NCI-H2081 (cell line): ENCODE measurements at regions not wholly inside any gene's neighbourhood (a gene's known extent, or its start where the extent isn't known, plus 50 kb on each side); places are given as distances from the start of the nearest gene placed in this dataset.
"Not testable (repeated sequence)": the region's sequence is repeated elsewhere in the genome, so short reads cannot be mapped to it uniquely, and the experiment has no call there.

ENCODE experiments used
- DNase-seq, 2 experiments: peaks; one replicate each; lab custom pipeline; 2025; lab: John Stamatoyannopoulos, UW

DNA sequence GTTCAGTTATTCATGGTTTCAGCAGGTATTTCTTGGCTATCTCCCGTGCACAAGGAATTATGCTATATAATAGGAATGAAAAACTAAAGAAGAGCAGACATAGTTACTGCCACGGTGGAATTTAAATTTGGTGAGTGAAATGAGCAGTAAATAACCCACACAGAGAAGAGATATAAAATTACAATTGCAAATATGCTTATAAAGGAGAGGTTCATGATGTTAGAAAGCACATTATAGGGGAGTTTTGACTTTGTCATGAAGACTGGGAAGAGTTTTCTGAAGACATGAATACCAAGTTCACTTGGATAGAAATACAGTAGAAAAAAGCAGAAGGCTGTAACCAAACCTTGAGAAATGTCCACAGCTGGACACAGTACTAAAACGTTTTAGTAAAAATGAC lies 712.0 kb upstream of the AADAT start:
- no peak for DNase-seq

GRCh38 chr4:170794525-170794924 lies 704.8 kb upstream of the AADAT start:
- no peak for DNase-seq

- DNase-seq, result not testable (repeated sequence)
Measured at GRCh38 chr4:170788540-170789051, 698.8 kb upstream of the AADAT start.

DNA sequence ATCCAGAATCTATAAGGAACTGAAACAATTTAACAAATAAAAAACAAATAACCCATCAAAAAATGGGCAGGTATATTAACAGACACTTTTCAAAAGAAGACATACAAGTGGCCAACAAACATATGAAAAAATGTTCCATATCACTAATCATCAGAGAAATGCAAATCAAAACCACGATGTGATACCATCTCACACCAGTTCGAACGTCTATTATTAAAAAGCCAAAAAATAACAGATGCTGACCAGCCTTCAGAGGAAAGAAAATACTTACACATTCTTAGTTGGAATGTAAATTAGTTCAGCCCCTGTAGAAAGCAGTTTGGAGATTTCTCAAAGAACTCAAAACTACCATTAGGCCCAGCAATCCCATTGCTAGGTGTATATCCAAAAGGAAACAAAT lies 687.9 kb upstream of the AADAT start:
- DNase-seq, result no peak

GRCh38 chr4:170776983-170777382 lies 687.2 kb upstream of the AADAT start:
- peak; percentile 62 to 94 for DNase-seq

- DNase-seq, result no peak
Measured at GRCh38 chr4:170775851-170776250, 686.1 kb upstream of the AADAT start.

DNA sequence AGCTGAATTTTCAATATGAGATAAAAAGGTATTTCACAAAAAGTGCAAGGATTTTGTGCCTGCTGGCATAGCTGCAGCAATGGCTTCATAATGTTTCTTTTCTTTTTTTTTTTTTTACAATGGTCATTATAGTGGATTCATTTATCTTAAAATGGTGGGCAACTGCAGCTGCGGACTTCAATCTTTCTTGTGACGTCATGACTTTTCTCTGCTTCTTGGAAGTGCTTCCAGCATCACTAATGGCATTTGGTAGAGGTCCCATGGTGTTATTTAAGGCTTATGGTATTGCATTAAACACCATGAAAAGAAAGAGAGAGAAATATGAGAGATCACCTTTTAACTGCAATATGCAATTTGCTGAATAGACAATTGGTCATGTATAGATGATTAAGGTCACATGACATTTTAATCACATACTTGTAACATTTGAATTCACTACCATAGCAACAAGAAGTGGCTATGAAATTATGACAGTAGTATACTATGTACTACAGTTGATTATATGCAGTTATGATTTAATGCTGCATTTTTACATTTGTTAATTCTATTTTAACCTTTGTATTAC lies 684.0 kb upstream of the AADAT start:
- DNase-seq, result peak in 1 of 2 experiments; percentile 3

DNA sequence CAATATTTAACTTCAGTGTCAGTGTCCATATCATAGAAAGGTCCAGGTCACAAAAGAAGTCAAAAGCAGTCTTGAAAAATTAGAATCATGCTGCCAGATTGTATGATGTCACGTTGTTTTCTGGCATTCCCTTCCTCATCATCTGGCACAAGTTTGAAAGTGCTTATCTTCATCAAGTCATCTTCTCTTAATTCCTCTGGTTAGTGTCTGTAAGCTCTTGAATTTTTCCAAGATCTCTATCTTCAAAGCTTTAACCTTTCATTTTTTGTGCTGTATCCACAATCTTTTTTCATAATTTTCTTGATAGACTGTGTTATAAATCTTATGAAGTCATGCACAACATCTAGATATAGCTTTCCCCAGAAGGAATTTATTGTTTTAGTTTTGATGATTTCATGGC lies 682.7 kb upstream of the AADAT start:
- no peak for DNase-seq

DNA sequence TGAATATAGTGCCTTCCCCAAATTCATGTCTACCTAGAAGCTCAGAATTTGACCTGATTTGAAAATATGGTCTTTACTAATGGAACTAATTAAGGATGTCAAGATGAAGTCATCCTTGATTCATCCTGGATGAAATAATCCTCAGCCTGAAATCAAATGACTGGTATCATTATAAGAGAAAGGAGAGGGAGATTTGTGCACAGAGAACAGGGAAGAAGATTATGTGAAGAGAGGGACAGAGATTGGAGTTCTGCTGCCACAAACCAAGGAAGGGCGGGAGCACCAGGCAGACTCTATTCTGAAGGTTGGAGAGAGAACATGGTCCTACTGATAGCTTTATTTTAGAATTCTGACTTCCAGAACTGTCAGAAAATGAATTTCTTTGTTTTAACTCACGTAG lies 680.9 kb upstream of the AADAT start:
- no peak for DNase-seq

DNA sequence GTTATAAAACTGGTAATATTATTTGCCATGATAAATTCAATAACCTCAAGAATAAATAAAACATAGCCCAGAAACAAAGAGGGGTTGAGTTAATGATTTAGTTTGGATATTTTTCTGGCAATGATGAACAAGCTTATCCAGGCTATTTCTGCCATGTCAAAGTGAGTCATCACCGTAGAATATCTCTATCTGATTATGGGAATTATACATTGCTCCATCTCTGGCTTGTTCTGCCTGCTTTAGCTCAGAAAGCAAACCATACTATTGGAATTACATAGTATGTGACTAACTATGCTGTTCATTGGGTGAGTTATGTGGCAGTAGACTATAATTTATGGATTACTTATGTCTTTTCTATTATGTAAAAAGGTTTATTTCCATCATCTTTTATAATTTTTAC lies 680.1 kb upstream of the AADAT start:
- DNase-seq, result no peak

GRCh38 chr4:170758988-170759387 lies 669.2 kb upstream of the AADAT start:
- no peak for DNase-seq

DNA sequence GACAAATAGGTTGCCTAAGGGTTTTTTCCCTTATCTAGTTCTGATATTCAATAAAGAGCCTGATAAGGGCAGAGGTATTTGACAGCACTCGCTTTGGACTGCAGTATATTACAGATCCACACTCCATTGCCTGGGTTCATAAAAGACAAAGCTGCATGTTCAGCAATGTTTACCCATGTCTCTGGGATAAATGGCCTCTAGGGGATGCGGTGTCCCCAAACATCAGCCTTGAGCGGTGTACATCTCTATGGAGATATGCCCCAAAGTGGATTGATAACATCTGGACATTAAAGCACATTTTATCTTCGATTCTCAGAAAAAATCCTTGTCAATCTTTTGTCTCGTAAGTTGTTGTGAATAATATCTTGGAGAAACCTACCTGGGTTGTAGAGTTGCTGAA lies 660.8 kb upstream of the AADAT start:
- DNase-seq, result no peak

- DNase-seq, result no peak
Measured at GRCh38 chr4:170748975-170749374, 659.2 kb upstream of the AADAT start.

GRCh38 chr4:170743633-170744032 lies 653.9 kb upstream of the AADAT start:
- no peak for DNase-seq

- DNase-seq, result no peak
Measured at GRCh38 chr4:170741856-170742255, 652.1 kb upstream of the AADAT start.

DNA sequence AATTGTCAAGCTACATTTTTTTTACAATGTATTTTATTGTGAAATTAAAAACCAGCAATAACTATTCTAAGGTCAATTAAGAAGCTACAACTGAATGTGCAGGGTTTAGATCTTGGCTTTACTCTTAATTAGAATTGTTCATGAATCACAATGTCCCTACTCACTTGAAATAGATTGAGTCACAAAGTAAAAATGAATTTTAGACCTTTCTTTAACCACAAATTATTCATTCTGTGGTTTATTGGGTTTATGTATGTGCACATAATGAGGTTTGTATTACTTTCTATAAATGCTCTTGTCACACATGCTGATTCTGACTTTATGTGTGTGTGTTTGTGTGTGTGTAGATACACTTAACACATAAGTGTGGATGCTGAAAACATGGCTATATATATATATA lies 647.0 kb upstream of the AADAT start:
- no peak for DNase-seq

GRCh38 chr4:170729897-170730296 lies 640.1 kb upstream of the AADAT start:
- DNase-seq, result no peak

- DNase-seq, result no peak
Measured at GRCh38 chr4:170729236-170729635, 639.5 kb upstream of the AADAT start.

- no peak for DNase-seq
Measured at GRCh38 chr4:170724191-170724590, 634.4 kb upstream of the AADAT start.

DNA sequence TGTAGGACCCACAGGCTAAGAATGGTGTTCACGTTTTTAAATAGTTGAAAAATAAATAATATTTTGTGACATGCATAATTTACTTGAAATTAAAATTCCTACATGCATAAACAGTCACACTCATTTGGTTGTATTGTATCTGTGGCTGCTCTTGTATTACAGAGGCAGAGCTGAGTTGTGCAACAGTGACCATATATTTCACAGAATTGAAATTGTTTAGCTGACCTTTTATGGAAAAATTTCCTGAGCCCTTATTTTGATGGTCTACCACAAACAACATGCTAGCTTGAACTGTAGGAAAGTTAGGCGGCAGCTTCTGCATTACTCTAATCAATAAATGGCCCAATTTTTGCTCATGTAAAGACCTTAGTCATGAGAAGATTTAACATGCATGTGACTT lies 633.4 kb upstream of the AADAT start:
- DNase-seq, result no peak

GRCh38 chr4:170721812-170722373 lies 632.1 kb upstream of the AADAT start:
- peak in 1 of 2 experiments; percentile 4 for DNase-seq

- DNase-seq, result no peak
Measured at GRCh38 chr4:170716868-170717267, 627.1 kb upstream of the AADAT start.

- DNase-seq, result no peak
Measured at GRCh38 chr4:170705907-170706306, 616.2 kb upstream of the AADAT start.

- no peak for DNase-seq
Measured at GRCh38 chr4:170700064-170700463, 610.3 kb upstream of the AADAT start.
